ENCODE measurements at regions not wholly inside any gene's neighbourhood (a gene's known extent, or its start where the extent isn't known, plus 50 kb on each side); places are given as distances from the start of the nearest gene placed in this dataset.

DNA sequence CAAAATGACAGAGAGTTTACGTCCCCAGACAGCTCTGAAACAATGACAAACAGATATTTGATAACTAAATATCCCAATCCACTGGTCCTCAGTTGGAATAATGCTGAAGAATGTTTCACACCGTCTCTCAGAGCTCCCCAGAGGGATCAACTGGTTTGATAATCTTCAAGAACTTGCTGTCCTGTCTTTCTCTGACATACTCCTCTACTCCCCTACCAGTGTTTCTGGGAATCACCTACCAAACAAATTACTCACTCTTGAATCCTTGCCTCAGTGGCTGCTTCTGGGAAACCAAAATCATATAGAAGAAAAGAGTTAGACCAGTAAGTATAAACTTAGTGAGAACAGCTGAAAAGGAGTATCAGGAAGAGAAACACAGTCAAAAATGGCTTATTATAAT, 469.7 kb upstream of the JAG1 start:
- H3K4me3 ChIP-seq (replicated peaks in 1 of 3; ENCODE audit: insufficient read depth in 1 of 3, low read depth in 2 of 3, low read length in 3 of 3), result no peak overlapping the region
- no peak overlapping the region for H2AFZ ChIP-seq (ENCODE audit: low read length)
- POLR2A ChIA-PET, result no interaction called here
- H3K4me2 ChIP-seq (ENCODE audit: low read depth, low read length), result no peak overlapping the region
- no TSS peak for BruUV-seq (replicated peaks)
- no peaks in the 10 kb centered on the region for H3K9me3 ChIP-seq (ENCODE audit: low read length)
- intact Hi-C loops (cut with micrococcal nuclease; ENCODE audit: unreplicated experiment) (no loop called here), in situ Hi-C loops (cut with HindIII; ENCODE audit: extremely low pct_ligation_motif_present, low pct_unique_long_range_greater_than_20kb) (no loop called here)
- no peak for DNase-seq (ENCODE audit: low spot score)
- FAIRE-seq, result no peak
- no peaks in the 10 kb centered on the region for H3K36me3 ChIP-seq (replicated peaks in 1 of 2; ENCODE audit: control insufficient read depth in 1 of 2, insufficient read depth in 2 of 2, low read length in 2 of 2)
- no peak overlapping the region for H3K27ac ChIP-seq (ENCODE audit: extremely low read length, insufficient read depth, low read length)
- no peaks in the 10 kb centered on the region; a peak in 1 of 5 replicates for H3K27me3 ChIP-seq (ENCODE audit: control insufficient read depth in 1 of 2, insufficient read depth in 2 of 2, low read length in 2 of 2)
- H4K20me1 ChIP-seq (ENCODE audit: insufficient read depth, low read length), result no peaks in the 10 kb centered on the region
- ATAC-seq, result no peak
- H3K9ac ChIP-seq (ENCODE audit: insufficient read depth, low read depth, low read length), result no peak overlapping the region
- 2% methylated on average over 2 of the region's 2 CpGs for WGBS (ENCODE audit: low lambda C conversion rate)
- CTCF ChIA-PET (ENCODE audit: low intra/inter-chr PET ratio, low total read pairs), result no interaction called here
- H3K79me2 ChIP-seq (ENCODE audit: insufficient read depth, low read length), result no peaks in the 10 kb centered on the region
- no peaks in the 10 kb centered on the region for H3K4me1 ChIP-seq (ENCODE audit: insufficient read depth, low read length)
- TF ChIP-seq, protein P1, sequence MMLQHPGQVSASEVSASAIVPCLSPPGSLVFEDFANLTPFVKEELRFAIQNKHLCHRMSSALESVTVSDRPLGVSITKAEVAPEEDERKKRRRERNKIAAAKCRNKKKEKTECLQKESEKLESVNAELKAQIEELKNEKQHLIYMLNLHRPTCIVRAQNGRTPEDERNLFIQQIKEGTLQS (CRISPR knock-in tag; IDR thresholded peaks at IDR 0.05), result no peak
- TF ChIP-seq TBL1XR1 (IDR thresholded peaks at IDR 0.05; ENCODE audit: borderline replicate concordance, low read length, partially characterized antibody), result no peak
- TF ChIP-seq MLLT10 (CRISPR knock-in tag; IDR thresholded peaks at IDR 0.05), result no peak
- TF ChIP-seq, protein P2, sequence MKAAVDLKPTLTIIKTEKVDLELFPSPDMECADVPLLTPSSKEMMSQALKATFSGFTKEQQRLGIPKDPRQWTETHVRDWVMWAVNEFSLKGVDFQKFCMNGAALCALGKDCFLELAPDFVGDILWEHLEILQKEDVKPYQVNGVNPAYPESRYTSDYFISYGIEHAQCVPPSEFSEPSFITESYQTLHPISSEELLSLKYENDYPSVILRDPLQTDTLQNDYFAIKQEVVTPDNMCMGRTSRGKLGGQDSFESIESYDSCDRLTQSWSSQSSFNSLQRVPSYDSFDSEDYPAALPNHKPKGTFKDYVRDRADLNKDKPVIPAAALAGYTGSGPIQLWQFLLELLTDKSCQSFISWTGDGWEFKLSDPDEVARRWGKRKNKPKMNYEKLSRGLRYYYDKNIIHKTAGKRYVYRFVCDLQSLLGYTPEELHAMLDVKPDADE (CRISPR knock-in tag; IDR thresholded peaks at IDR 0.05), result no peak
- no peak for TF ChIP-seq ZBTB7B (CRISPR knock-in tag; IDR thresholded peaks at IDR 0.05)
- TF ChIP-seq, protein P3, sequence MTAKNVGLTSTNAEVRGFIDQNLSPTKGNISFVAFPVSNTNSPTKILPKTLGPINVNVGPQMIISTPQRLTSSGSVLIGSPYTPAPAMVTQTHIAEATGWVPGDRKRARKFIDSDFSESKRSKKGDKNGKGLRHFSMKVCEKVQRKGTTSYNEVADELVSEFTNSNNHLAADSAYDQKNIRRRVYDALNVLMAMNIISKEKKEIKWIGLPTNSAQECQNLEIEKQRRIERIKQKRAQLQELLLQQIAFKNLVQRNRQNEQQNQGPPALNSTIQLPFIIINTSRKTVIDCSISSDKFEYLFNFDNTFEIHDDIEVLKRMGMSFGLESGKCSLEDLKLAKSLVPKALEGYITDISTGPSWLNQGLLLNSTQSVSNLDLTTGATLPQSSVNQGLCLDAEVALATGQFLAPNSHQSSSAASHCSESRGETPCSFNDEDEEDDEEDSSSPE (CRISPR knock-in tag; IDR thresholded peaks at IDR 0.05), result no peak
- TF ChIP-seq FOXK2 (IDR thresholded peaks at IDR 0.05), result no peak
- TF ChIP-seq, protein P4, sequence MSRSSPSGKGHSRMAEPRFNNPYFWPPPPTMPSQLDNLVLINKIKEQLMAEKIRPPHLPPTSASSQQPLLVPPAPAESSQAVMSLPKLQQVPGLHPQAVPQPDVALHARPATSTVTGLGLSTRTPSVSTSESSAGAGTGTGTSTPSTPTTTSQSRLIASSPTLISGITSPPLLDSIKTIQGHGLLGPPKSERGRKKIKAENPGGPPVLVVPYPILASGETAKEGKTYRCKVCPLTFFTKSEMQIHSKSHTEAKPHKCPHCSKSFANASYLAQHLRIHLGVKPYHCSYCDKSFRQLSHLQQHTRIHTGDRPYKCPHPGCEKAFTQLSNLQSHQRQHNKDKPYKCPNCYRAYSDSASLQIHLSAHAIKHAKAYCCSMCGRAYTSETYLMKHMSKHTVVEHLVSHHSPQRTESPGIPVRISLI (CRISPR knock-in tag; IDR thresholded peaks at IDR 0.05; ENCODE audit: borderline replicate concordance), result no peak
- no peak for TF ChIP-seq ZNF34 (CRISPR knock-in tag; IDR thresholded peaks at IDR 0.05; ENCODE audit: borderline replicate concordance)
- TF ChIP-seq ZSCAN9 (CRISPR knock-in tag; IDR thresholded peaks at IDR 0.05; ENCODE audit: borderline replicate concordance), result no peak
- TF ChIP-seq ELF3 (CRISPR knock-in tag; IDR thresholded peaks at IDR 0.05), result no peak
- TF ChIP-seq, protein P5, sequence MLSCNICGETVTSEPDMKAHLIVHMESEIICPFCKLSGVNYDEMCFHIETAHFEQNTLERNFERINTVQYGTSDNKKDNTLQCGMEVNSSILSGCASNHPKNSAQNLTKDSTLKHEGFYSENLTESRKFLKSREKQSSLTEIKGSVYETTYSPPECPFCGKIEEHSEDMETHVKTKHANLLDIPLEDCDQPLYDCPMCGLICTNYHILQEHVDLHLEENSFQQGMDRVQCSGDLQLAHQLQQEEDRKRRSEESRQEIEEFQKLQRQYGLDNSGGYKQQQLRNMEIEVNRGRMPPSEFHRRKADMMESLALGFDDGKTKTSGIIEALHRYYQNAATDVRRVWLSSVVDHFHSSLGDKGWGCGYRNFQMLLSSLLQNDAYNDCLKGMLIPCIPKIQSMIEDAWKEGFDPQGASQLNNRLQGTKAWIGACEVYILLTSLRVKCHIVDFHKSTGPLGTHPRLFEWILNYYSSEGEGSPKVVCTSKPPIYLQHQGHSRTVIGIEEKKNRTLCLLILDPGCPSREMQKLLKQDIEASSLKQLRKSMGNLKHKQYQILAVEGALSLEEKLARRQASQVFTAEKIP (CRISPR knock-in tag; IDR thresholded peaks at IDR 0.05; ENCODE audit: borderline replicate concordance), result no peak
- TF ChIP-seq, protein P6, sequence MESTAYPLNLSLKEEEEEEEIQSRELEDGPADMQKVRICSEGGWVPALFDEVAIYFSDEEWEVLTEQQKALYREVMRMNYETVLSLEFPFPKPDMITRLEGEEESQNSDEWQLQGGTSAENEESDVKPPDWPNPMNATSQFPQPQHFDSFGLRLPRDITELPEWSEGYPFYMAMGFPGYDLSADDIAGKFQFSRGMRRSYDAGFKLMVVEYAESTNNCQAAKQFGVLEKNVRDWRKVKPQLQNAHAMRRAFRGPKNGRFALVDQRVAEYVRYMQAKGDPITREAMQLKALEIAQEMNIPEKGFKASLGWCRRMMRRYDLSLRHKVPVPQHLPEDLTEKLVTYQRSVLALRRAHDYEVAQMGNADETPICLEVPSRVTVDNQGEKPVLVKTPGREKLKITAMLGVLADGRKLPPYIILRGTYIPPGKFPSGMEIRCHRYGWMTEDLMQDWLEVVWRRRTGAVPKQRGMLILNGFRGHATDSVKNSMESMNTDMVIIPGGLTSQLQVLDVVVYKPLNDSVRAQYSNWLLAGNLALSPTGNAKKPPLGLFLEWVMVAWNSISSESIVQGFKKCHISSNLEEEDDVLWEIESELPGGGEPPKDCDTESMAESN (CRISPR knock-in tag; conservative IDR thresholded peaks at IDR 0.05), result no peak
